HG02571 (cell line): ENCODE measurements at regions not wholly inside any gene's neighbourhood (a gene's known extent, or its start where the extent isn't known, plus 50 kb on each side); places are given as distances from the start of the nearest gene placed in this dataset.
"Not testable (repeated sequence)": the region's sequence is repeated elsewhere in the genome, so short reads cannot be mapped to it uniquely, and the experiment has no call there.

Experiments
- ATAC-seq: cut with Tn5 transposase; IDR thresholded peaks from one replicate; pipeline ENCODE4 v1.9.1; 2021; ENCODE audit warnings: mild to moderate bottlenecking, moderate library complexity; ENCODE audit not compliant: unreplicated experiment

GRCh38 chr2:17146358-17146757 lies 371.9 kb downstream of the RAD51AP2 start:
- no peak for ATAC-seq

- no peak for ATAC-seq
These were observed 381.4 kb downstream of the RAD51AP2 start for GRCh38 chr2:17136877-17137276.

DNA sequence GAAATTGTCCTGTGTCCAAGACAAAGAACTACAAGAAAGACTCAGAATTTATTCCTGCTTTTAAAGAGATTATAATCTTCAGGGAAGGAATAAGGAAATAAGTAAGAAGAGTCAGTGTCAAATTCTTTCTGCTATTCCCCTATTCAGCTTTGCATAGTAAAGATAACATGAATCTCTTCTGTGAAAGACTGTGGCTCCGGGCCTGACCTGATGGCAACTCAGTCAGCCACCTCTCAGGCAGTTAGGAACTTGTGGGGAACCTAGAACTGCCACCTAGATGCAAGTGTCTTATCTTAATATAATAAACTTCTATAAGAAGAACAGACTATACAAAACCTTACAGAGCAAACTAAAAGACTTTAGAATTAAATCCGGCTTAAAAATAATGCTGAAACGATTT lies 382.0 kb downstream of the RAD51AP2 start:
- ATAC-seq = no peak

DNA sequence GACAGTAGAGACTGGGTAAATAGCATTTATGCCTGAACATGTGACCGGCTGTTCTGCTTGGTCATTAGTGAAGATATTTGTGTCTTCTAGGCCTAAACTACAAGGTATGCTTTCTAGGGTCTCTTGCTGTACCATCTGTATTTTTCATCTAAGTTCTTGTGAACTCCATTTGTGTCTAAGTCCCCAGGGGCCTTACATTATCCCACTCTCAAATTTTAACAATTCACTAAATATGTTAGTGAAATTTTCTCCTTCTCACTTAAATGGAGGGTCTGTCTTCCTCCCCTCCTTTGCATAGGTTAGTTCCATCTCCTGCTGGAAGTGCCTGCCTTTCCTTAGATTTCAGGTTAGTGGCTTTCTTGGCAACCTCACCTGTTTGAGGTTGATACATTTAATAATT lies 382.6 kb downstream of the RAD51AP2 start:
- no peak for ATAC-seq

- no peak for ATAC-seq
These were observed 385.1 kb downstream of the RAD51AP2 start for GRCh38 chr2:17133052-17133671.

GRCh38 chr2:17130627-17131026 lies 387.6 kb downstream of the RAD51AP2 start:
- ATAC-seq = not testable (repeated sequence)

GRCh38 chr2:17125989-17126620 lies 392.1 kb downstream of the RAD51AP2 start:
- no peak for ATAC-seq

DNA sequence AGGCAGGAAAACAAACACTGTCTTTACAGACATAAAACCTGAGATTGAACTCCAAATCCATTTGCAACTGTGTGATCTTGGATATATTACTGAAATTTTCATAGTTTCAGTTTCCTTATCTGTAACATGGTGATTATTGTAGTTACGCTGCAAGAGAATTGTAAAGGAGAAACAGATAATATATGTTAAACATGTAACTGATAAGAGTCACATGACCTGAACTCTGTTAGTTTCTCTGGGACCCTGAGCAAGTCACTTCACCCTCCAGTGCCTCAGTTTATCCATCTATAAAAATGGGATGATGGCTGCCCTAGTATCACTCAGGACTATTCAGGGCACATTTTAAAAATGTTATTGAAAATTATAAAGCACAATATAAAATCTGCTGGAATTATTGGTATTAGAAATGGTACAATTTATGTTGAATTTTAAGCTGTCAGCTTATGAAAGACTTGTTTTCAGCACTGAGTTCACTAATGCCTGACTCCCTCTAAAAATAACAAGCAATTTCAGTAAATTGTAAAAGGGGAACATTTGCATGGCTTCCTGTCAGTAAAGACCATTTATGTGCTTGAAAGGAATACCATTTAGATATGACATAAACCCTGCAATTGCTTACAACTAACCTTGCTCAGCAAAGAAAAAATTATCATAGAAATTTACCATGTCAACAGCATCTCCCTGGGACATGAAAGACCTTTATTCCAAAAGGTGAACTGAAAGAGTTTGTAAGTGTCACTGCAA lies 393.5 kb downstream of the RAD51AP2 start:
- no peak for ATAC-seq

- ATAC-seq = no peak
These were observed 395.2 kb downstream of the RAD51AP2 start for GRCh38 chr2:17122887-17123501.

GRCh38 chr2:17115466-17115865 lies 402.8 kb downstream of the RAD51AP2 start:
- ATAC-seq = no peak

DNA sequence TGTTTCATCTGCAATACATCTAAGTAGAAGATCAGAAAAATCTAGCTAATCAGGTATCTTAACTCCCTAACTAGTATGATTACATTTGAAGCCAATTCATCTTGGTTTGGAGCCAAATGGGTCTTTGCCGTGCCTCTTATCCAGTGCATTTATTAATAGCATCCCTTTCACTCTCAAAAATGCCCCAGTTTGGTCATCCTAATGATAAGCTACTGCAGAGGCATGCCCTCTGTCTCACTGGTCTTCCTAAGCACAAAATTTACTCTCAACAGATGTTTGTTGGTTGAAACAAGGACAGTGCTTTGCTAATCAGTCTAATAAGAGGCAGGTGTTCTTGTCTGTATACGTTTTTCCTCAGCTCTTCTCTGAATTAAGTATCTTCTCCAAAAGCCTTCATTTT lies 403.2 kb downstream of the RAD51AP2 start:
- ATAC-seq = no peak

- ATAC-seq = no peak
These were observed 410.4 kb downstream of the RAD51AP2 start for GRCh38 chr2:17107871-17108270.

DNA sequence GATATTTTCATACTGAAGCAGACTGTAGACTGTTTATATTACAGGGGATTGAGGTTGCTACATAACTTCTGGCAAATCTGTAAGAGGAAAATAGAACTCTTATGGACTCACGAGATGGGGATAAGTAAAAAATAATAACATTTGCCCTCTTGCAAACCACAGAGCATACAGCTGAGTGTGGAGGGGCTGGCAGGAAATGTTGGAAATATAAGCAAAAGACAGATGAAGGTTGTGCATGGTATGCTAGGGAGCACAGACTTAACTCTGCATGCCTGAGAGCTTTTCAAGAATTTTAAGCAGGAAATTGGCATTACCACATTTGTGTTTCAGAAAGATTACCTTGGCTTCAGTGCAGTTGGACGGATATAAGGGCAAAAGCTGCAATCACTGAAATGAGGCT lies 411.1 kb downstream of the RAD51AP2 start:
- ATAC-seq = no peak

GRCh38 chr2:17106418-17106817 lies 411.8 kb downstream of the RAD51AP2 start:
- ATAC-seq = no peak

GRCh38 chr2:17104454-17104853 lies 413.8 kb downstream of the RAD51AP2 start:
- ATAC-seq = peak; percentile 69

GRCh38 chr2:17101596-17101995 lies 416.6 kb downstream of the RAD51AP2 start:
- ATAC-seq = no peak

DNA sequence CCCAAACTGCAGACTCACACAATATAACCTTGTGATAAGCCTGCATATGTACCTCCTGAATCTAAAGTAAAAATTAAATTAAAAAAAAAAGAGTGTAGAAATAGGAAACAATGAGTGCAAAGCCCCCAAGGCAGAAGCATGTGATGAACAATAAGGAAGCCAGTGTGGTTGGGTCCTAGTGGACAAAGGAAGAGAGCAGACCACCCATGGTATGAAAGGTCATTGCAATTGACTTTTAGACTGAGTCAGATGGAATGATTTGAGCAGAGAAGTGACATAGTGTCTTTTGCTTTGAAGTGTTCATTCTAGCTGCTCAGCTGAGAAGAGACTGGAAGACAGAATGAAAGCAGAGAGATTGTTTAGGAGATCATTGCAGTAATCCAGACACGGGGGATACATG lies 417.1 kb downstream of the RAD51AP2 start:
- no peak for ATAC-seq

GRCh38 chr2:17095340-17095739 lies 422.9 kb downstream of the RAD51AP2 start:
- ATAC-seq = no peak

DNA sequence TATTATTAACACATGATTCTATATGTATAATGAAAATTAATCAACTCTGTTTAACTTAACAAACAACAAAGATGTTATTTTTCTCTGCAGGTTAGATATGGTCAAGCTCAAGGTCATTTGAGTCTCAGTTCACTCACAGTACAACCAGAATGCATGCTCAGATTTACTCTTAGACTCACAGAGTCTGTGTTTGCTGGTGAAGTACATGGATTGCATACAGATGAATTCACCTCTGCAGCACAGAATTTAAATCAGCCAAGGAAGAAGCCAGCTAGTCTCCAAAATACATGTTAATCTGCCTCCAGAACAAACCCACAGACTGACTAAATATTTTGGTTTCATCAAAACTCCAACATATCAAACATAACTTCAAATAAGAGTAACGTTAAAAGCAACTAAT lies 424.5 kb downstream of the RAD51AP2 start:
- no peak for ATAC-seq

DNA sequence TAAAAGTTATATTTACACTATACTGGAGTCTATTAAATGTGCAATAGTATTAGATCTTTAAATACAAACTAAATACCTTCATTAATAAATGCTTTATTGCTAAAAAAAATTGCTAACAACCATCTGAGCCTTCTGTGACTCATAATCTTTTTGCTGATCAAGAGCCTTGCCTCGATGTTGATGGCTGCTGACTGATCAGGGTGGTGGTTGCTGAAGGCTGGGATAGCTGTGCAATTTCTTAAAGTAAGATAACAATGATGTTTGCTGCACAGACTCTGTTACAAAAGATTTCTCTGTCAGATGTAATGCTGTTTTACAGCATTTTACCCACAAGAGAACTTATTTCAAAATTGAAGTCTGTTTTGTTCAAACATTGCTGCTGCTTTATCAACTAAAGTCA lies 421.4 kb upstream of the CYRIA start:
- no peak for ATAC-seq

DNA sequence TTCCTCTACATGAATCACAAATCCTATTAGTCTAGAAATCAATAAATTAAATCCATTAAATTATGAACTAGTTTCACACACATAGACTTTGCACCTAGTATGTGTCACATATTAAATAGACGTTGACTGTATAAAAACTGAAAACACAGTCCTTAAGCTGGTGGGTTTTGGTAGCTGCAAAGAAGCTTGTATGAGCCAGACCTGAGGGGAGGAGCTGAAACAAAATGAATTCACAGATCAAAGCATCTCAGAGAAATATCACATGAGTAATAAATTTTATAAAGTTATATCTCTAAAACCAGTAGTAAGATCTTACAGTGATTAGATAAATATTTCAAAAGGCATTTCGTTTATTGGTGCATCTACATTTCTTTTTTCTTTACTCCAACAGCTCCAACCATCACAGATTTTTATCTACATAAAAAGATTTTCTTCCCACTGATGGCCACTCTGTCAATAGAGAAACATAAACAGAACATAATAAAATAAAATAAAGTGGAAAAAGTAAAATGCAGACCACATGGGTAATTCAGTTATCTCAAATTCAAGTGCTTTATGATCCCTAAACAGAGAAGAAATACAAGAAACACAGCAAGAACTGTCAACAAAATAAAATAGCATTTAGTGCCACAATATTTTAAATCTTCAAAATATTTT lies 420.0 kb upstream of the CYRIA start:
- ATAC-seq = no peak
